HepG2 (cell line): ENCODE measurements at regions not wholly inside any gene's neighbourhood (a gene's known extent, or its start where the extent isn't known, plus 50 kb on each side); places are given as distances from the start of the nearest gene placed in this dataset.

Experiments
- ATAC-seq: fragments of 200-7000 bp; cut with Tn5 transposase; 3 replicates; pipeline ENCODE4 v1.9.1; 2020; ENCODE audit warnings: mild to moderate bottlenecking, moderate library complexity
- BruUV-seq: library from RNA; stranded (reverse); fragments of 400-500 nt; replicated peaks from 2 replicates; lab custom pipeline; 2021; lab: Mats Ljungman, UMichigan
- CTCF ChIA-PET: fragments of 300-600 bp; formaldehyde crosslinking; extraction: SDS; loops from one replicate; lab custom pipeline; 2021; ENCODE audit warnings: low total read pairs, inconsistent platforms, low intra/inter-chr PET ratio; lab: Yijun Ruan, JAX
- POLR2A ChIA-PET: fragments of 350-600 bp; sonication (Branson Sonifier 250); formaldehyde crosslinking; loops from one replicate; lab custom pipeline; 2020; ENCODE audit warnings: antibody characterized with exemption, inconsistent platforms; lab: Yijun Ruan, JAX
- DNase-seq: peaks from one replicate; pipeline ENCODE4 v3.0.0-alpha.2; 2015; ENCODE audit warnings: low spot score
- FAIRE-seq: peaks from 3 replicates; lab custom pipeline; 2011; peaks lifted over from hg19 to GRCh38; lab: Jason Lieb, UNC
- H2AFZ ChIP-seq: one replicate; pipeline ENCODE4 v1.6.1; 2011; ENCODE audit warnings: low read length, inconsistent platforms
- H3K27ac ChIP-seq: fragments of 300-600 bp; 3 replicates; pipeline ENCODE4 v1.8.0; 2011; ENCODE audit warnings: mixed run types, mild to moderate bottlenecking, mixed read lengths, low read length, inconsistent platforms; ENCODE audit not compliant: insufficient read depth; ENCODE audit errors: extremely low read length
- H3K27me3 ChIP-seq, 2 experiments: fragments of 200-600 bp in 1 of 2; 2 replicates in 1 of 2; 3 replicates in 1 of 2; pipeline versions ENCODE4 v1.6.0 to v1.8.0; 2011; ENCODE audit warnings: low read length in 2 of 2, mild to moderate bottlenecking in 2 of 2, moderate library complexity in 2 of 2, inconsistent platforms in 1 of 2; ENCODE audit not compliant: insufficient read depth in 2 of 2, control insufficient read depth in 1 of 2
- H3K36me3 ChIP-seq, 2 experiments: fragments of 200-600 bp in 1 of 2; replicated peaks in 1 of 2; 2 replicates in 1 of 2; 3 replicates in 1 of 2; pipeline versions ENCODE4 v1.5.1 to v1.8.0; 2011; ENCODE audit warnings: low read length in 2 of 2, inconsistent platforms in 1 of 2; ENCODE audit not compliant: insufficient read depth in 2 of 2, control insufficient read depth in 1 of 2
- H3K4me1 ChIP-seq: 2 replicates; pipeline ENCODE4 v1.5.1; 2012; ENCODE audit warnings: low read length, inconsistent platforms; ENCODE audit not compliant: insufficient read depth
- H3K4me2 ChIP-seq: 2 replicates; pipeline ENCODE4 v1.6.0; 2011; ENCODE audit warnings: low read depth, low read length, inconsistent platforms
- H3K4me3 ChIP-seq, 3 experiments: fragments of 200-600 bp in 1 of 3; sonication (generic), shearing (Covaris generic) in 1 of 3; replicated peaks in 1 of 3; 2 replicates each; pipeline ENCODE4 v1.5.1; 2011 to 2016; ENCODE audit warnings: low read length in 3 of 3, inconsistent platforms in 2 of 3, low read depth in 2 of 3, mild to moderate bottlenecking in 2 of 3, control low read depth in 1 of 3, mixed read lengths in 1 of 3; ENCODE audit not compliant: insufficient read depth in 1 of 3
- H3K79me2 ChIP-seq: one replicate; pipeline ENCODE4 v1.6.1; 2011; ENCODE audit warnings: low read length, inconsistent platforms; ENCODE audit not compliant: insufficient read depth
- H3K9ac ChIP-seq: 2 replicates; pipeline ENCODE4 v1.6.0; 2011; ENCODE audit warnings: mild to moderate bottlenecking, low read depth, low read length, inconsistent platforms; ENCODE audit not compliant: insufficient read depth
- H3K9me3 ChIP-seq: 2 replicates; pipeline ENCODE4 v1.5.1; 2012; ENCODE audit warnings: mild to moderate bottlenecking, low read length
- H4K20me1 ChIP-seq: 2 replicates; pipeline ENCODE4 v1.6.0; 2011; ENCODE audit warnings: inconsistent platforms, mild to moderate bottlenecking, low read length, moderate library complexity; ENCODE audit not compliant: insufficient read depth
- AKAP8 ChIP-seq: sonication (generic); formaldehyde crosslinking; IDR thresholded peaks from 2 replicates; pipeline ENCODE4 v1.5.1; 2020; ENCODE audit warnings: mild to moderate bottlenecking, missing genetic modification reagents
- ARID2 ChIP-seq: sonication (generic); formaldehyde crosslinking; IDR thresholded peaks from 2 replicates; pipeline ENCODE4 v1.8.1; 2022; ENCODE audit warnings: mild to moderate bottlenecking, missing genetic modification reagents, borderline replicate concordance
- DMAP1 ChIP-seq: IDR thresholded peaks from 2 replicates; pipeline ENCODE4 v1.6.1; 2016
- DRAP1 ChIP-seq: IDR thresholded peaks from 2 replicates; pipeline ENCODE4 v1.6.1; 2016; ENCODE audit warnings: missing genetic modification reagents, missing compliant biosample characterization
- E2F2 ChIP-seq: sonication (generic); formaldehyde crosslinking; IDR thresholded peaks from 2 replicates; pipeline ENCODE4 v1.4.0; 2020; ENCODE audit warnings: missing genetic modification reagents, borderline replicate concordance
- HDAC1 ChIP-seq: sonication (generic); formaldehyde crosslinking; IDR thresholded peaks from 2 replicates; pipeline ENCODE4 v1.5.1; 2020; ENCODE audit warnings: mild to moderate bottlenecking, missing genetic modification reagents
- HNF4A ChIP-seq: sonication (generic); formaldehyde crosslinking; IDR thresholded peaks from 2 replicates; pipeline ENCODE4 v1.4.0; 2020; ENCODE audit warnings: missing genetic modification reagents
- NAIF1 ChIP-seq: sonication (generic); formaldehyde crosslinking; IDR thresholded peaks from 2 replicates; pipeline ENCODE4 v1.5.0; 2020; ENCODE audit warnings: mild to moderate bottlenecking, missing genetic modification reagents, borderline replicate concordance
- NCOA1 ChIP-seq: sonication (generic); formaldehyde crosslinking; IDR thresholded peaks from 2 replicates; pipeline ENCODE4 v1.9.0; 2021; ENCODE audit warnings: missing genetic modification reagents
- NFIC ChIP-seq: IDR thresholded peaks from 2 replicates; pipeline ENCODE4 v1.6.1; 2012; ENCODE audit warnings: mild to moderate bottlenecking, low read length, inconsistent platforms
- SAFB2 ChIP-seq: sonication (generic); formaldehyde crosslinking; IDR thresholded peaks from 2 replicates; pipeline ENCODE4 v1.5.1; 2020; ENCODE audit warnings: missing genetic modification reagents, low read depth, mild to moderate bottlenecking, borderline replicate concordance
- SMARCE1 ChIP-seq: fragments of 450-650 bp; IDR thresholded peaks from 2 replicates; pipeline ENCODE4 v1.6.1; 2017; ENCODE audit warnings: borderline replicate concordance
- SP140L ChIP-seq: sonication (generic); formaldehyde crosslinking; IDR thresholded peaks from 2 replicates; pipeline ENCODE4 v1.4.0; 2020; ENCODE audit warnings: missing genetic modification reagents, borderline replicate concordance
- YEATS4 ChIP-seq: sonication (generic); formaldehyde crosslinking; IDR thresholded peaks from 2 replicates; pipeline ENCODE4 v1.4.0; 2020; ENCODE audit warnings: missing genetic modification reagents, borderline replicate concordance
- ZBTB4 ChIP-seq: sonication (generic); formaldehyde crosslinking; IDR thresholded peaks from 2 replicates; pipeline ENCODE4 v1.4.0; 2020; ENCODE audit warnings: missing genetic modification reagents, mild to moderate bottlenecking, borderline replicate concordance
- ZNF12 ChIP-seq: sonication (generic); formaldehyde crosslinking; IDR thresholded peaks from 2 replicates; pipeline ENCODE4 v1.5.0; 2020; ENCODE audit warnings: missing genetic modification reagents
- ZNF350 ChIP-seq: sonication (generic); formaldehyde crosslinking; IDR thresholded peaks from 2 replicates; pipeline ENCODE4 v1.4.0; 2020; ENCODE audit warnings: mild to moderate bottlenecking, low read depth, missing genetic modification reagents, borderline replicate concordance
- ZNF362 ChIP-seq: sonication (generic); formaldehyde crosslinking; IDR thresholded peaks from 2 replicates; pipeline ENCODE4 v1.4.0; 2020; ENCODE audit warnings: missing genetic modification reagents, mild to moderate bottlenecking, borderline replicate concordance
- ZNF543 ChIP-seq: sonication (generic); formaldehyde crosslinking; IDR thresholded peaks from 2 replicates; pipeline ENCODE4 v1.4.0; 2020; ENCODE audit warnings: mild to moderate bottlenecking, missing genetic modification reagents
- ZNF7 ChIP-seq: IDR thresholded peaks from 2 replicates; pipeline ENCODE4 v1.6.1; 2016; ENCODE audit warnings: missing biosample characterization, missing genetic modification reagents
- ZSCAN22 ChIP-seq: sonication (generic); formaldehyde crosslinking; IDR thresholded peaks from 2 replicates; pipeline ENCODE4 v1.4.0; 2020; ENCODE audit warnings: mild to moderate bottlenecking, missing genetic modification reagents
- WGBS: methylation state at CpG from one replicate; pipeline ENCODE4 v1.1.6; 2017; ENCODE audit warnings: low lambda C conversion rate; 5-methylcytosine and 5-hydroxymethylcytosine counted together
- in situ Hi-C: cut with HindIII; loops from 2 replicates; pipeline ENCODE4 v1.10.0; 2017; ENCODE audit warnings: low pct_unique_long_range_greater_than_20kb; ENCODE audit not compliant: extremely low pct_ligation_motif_present
- intact Hi-C: fragments of 100-400 bp; cut with micrococcal nuclease; formaldehyde crosslinking; loops from one replicate; pipeline ENCODE4 v1.10.0; 2022; ENCODE audit not compliant: unreplicated experiment

GRCh38 chr2:47264143-47264542, 87.8 kb upstream of the CALM2 start:
- no peak overlapping the region for H3K9ac ChIP-seq
- no peaks in the 10 kb centered on the region for H4K20me1 ChIP-seq
- H2AFZ ChIP-seq, result no peak overlapping the region
- POLR2A ChIA-PET, result interaction anchor here (1.4 kb wide), 1 partner anchor 38 kb away, joined by 3 read pairs; no protein-coding TSS in a partner anchor
- CTCF ChIA-PET, result interaction anchor here (0.6 kb wide), 1 partner anchor 87 kb away, joined by 3 read pairs; no protein-coding TSS in a partner anchor
- intact Hi-C loops (loop anchor here (2.0 kb wide), 1 partner anchor 275 kb away; no protein-coding TSS in a partner anchor), in situ Hi-C loops (no loop called here)
- peak overlapping the region in 2 of 3 experiments; percentile 30 to 48; a peak in 2 of 6 replicates for H3K4me3 ChIP-seq
- peaks cover 55% of the 10 kb centered on the region for H3K4me1 ChIP-seq
- no peaks in the 10 kb centered on the region for H3K36me3 ChIP-seq
- WGBS, result 8% methylated on average over 5 of the region's 8 CpGs
- 0 out of 5 replicates have a peak, but pooled peaks cover 0 to 2% of the 10 kb centered on the region in 2 experiments for H3K27me3 ChIP-seq
- H3K9me3 ChIP-seq, result no peaks in the 10 kb centered on the region
- no peaks in the 10 kb centered on the region for H3K79me2 ChIP-seq
- FAIRE-seq, result no peak
- ATAC-seq, result peak; percentile 74
- DNase-seq, result no peak
- peak overlapping the region; percentile 74 for H3K4me2 ChIP-seq
- no peak overlapping the region for H3K27ac ChIP-seq
- BruUV-seq, result no TSS peak
- no peak for TF ChIP-seq DRAP1 (CRISPR knock-in tag)
- TF ChIP-seq SP140L (CRISPR knock-in tag), result no peak
- no peak for TF ChIP-seq SAFB2 (CRISPR knock-in tag)
- no peak for TF ChIP-seq E2F2 (CRISPR knock-in tag)
- TF ChIP-seq NFIC, result no peak
- TF ChIP-seq ZNF543, result no peak
- TF ChIP-seq HNF4A (CRISPR knock-in tag), result 0 out of 2 replicates have a peak, but pooled peaks have one; percentile 13
- 0 out of 2 replicates have a peak, but pooled peaks have one; percentile 10 for TF ChIP-seq ZBTB4 (CRISPR knock-in tag)
- no peak for TF ChIP-seq ZNF350
- no peak for TF ChIP-seq SMARCE1
- TF ChIP-seq NCOA1 (CRISPR knock-in tag), result no peak
- no peak for TF ChIP-seq NAIF1 (CRISPR knock-in tag)
- no peak for TF ChIP-seq ZNF362 (CRISPR knock-in tag)
- TF ChIP-seq DMAP1 (CRISPR knock-in tag), result no peak
- no peak for TF ChIP-seq ARID2 (CRISPR knock-in tag)
- no peak for TF ChIP-seq AKAP8 (CRISPR knock-in tag)
- no peak for TF ChIP-seq ZNF7 (CRISPR knock-in tag)
- peak; percentile 33 for TF ChIP-seq HDAC1 (CRISPR knock-in tag)
- no peak for TF ChIP-seq ZNF12 (CRISPR knock-in tag)
- TF ChIP-seq ZSCAN22 (CRISPR knock-in tag), result no peak
- no peak for TF ChIP-seq YEATS4
